Hippocampal formation (tissue), 2 donors: ENCODE measurements at regions not wholly inside any gene's neighbourhood (a gene's known extent, or its start where the extent isn't known, plus 50 kb on each side); places are given as distances from the start of the nearest gene placed in this dataset.
A peak's percentile ranks its signal among the peaks of the same experiment; 100 is the strongest.

Source experiments
- DNase-seq, 2 donors: peaks; one replicate each; lab custom pipeline; 2025; lab: John Stamatoyannopoulos, UW

DNA sequence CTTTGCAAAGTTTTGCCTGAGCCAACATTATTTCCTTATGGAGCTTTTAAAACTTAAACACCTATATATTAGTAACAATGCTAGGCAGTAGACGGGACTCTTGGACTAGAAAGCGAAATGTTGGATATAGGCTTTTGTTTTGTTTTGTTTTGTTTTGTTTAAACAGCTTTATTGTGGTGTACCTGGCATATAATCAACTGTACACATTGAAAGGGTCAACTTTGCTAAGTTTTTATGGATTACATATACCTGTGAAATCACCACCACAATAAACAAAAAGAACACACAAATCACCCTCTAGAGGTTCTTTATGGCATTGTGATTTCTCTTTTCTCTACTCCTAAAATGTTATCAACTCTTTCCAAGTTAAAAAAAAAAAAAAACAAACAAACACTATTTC is 184.9 kb upstream of the LNX1 start:
- no peak for DNase-seq

DNA sequence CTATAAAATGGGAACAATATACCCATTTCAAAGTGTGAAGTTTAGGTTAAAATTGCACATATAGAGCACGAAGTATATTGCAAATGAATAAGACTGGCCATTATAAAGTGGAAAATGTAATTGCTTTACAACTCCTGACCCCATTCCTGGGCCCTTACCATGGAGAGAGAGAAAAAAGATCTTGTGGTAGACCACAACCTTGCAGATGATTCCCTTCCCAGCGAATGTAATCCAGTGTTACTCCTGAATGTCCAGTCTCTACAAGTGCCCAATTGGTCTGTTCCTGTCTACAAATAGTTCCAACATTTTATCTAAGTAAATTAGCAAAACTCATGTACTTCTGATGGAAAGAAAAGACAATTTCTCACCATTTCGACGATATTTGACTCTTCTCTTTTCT is 184.1 kb upstream of the LNX1 start:
- no peak for DNase-seq

GRCh38 chr4:53771326-53771725 is 180.0 kb upstream of the LNX1 start:
- no peak for DNase-seq

DNA sequence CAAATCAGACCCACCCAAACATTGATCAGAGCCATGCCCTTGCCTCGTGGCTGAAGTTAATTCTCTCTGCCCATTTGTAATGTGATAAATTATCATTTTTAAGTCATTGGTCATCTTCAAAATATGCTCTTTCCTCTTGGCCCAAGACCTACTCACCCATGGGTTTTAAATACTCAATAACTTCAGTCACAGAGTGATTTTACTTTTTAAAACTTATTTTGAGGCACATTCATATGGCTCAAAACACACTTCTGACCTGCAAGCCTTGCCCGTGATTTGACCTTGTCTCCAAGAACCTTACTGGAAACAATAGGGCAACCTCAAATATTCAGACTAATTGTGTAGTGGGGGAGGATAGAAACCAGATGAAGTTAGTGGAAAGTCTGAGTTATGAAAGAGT is 176.2 kb upstream of the LNX1 start:
- no peak for DNase-seq

GRCh38 chr4:53764761-53765490 is 173.6 kb upstream of the LNX1 start:
- DNase-seq: no peak

DNA sequence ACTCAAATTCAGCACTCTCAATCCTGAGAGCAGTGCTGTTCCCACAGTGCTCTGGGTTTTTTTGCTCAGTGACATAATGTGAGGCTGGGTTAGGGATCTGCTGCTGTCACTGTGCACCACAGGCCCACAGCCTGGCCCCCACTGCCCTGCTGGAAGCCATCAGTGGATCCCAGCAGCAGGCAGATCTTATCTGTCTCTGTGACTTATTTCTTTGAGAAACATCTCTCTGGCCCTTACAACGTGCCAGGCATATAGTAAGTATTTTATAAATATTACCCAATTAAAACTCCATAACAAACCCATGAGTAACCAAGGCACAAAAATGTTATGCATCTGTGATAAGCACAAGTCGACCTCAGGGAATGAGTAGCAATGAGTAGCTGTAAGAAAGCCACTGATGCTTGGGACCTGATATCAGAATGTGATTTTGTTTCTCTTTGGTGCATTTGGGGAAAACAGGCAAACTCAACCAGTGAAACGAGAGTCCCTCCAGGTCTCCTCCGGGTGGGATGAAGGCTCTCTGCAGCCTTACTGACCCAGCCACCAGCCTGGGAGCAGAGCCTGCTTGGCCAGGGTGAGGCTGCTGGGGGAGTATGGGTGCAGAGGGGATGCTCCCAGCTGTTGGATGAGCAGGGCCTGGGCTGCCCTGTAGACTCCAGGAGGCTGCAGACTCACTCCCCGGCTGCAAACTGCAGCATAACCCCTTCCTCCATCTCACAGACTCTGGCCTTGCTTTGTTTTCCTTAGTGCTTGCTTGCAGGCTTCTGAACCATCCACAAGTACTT is 172.7 kb upstream of the LNX1 start:
- no peak for DNase-seq

DNA sequence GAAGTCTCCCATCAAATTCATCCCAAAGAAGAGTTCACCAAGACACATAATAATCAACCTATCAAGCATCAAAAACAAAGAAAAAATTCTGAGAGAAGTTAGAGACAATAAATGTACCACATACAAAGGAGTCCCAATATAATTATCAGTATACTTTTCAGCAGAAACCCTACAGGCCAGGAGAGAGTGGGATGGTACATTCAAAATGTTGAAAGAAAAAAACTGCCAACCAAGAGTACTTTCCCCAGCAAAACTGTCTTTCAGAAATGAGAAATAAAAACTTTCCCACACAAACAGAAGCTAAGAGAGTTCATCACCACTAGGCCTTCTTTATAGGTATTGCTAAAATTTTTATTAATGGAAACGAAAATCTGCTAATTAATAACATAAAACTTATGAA is 164.4 kb upstream of the LNX1 start:
- no peak for DNase-seq

GRCh38 chr4:53752124-53752523 is 160.8 kb upstream of the LNX1 start:
- DNase-seq: no peak

DNA sequence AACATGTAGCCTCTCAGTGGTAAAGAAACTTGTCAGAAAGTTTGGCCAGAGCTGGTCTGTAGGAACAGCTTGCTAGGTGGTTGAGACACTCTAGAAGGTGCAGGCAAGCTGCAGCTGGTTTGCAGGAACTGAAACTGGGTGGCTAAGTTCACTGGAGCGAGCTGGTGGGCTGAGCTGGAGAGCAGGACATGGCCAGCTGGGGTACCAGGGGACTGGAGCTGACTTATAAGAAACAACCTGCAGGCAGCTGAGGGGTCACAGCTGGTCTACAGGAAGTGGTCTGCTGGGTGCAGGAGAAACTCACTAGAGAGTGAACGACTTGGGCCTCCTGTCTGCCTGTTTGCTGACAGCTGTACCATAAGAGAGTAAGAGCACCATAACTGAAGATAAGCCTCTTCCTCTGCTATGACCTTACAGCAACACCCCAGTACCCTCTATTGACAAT is 157.1 kb upstream of the LNX1 start:
- peak in 1 of 2 donors; percentile 5 for DNase-seq

DNA sequence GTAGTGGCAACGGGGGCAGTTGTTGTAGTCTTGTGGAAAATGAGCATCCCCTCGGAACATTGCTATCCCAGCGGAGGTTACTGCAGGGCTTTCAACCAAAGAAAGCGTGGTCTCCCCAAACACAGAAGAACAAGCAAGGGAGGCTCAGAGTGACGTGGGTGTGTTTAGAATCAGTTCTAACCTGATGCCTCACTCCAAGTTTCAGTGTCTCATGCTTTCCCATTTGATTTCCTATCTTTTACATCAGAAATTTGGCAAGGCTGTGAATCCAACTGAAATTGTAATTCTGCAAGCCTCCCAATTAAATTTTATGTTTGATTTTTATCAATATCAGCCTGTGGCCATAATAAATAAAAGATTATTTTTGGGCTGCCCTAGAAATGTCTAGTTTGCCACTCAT is 156.1 kb upstream of the LNX1 start:
- DNase-seq: no peak

GRCh38 chr4:53744446-53745160 is 153.3 kb upstream of the LNX1 start:
- no peak for DNase-seq

DNA sequence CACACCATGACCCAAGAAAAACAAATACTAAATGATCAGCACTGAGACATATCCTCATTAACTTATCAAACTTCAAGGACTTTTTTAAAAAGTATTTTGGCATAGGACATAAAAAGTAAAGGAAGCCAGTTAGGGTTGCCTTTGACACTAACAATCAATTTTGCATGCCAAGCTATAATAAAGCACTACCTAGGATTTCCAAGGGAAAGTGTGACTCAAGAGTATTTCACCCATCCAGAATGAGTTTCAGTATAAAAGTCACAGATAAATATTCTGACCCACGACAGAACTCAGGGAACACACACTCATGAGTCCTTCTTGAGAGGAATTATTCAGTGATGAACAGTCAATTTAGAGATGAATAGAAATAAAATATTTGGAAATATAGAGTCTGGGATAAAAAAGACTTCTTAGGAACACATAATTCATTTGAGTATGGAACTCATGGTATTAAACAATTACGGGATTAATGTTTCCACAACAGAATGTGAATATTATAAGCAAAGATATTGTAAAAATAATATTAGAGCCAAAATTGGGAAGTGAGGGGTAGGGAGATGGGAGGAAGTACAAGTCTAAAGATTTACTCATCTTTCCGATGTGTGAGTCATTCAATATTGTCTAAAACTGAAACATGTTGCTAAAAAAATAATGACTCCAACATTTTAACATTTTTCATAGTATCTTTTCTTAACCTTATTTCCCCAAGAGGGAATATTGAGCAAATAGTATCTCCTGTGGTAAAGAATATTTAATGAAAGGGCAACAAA is 143.5 kb upstream of the LNX1 start:
- DNase-seq: no peak

DNA sequence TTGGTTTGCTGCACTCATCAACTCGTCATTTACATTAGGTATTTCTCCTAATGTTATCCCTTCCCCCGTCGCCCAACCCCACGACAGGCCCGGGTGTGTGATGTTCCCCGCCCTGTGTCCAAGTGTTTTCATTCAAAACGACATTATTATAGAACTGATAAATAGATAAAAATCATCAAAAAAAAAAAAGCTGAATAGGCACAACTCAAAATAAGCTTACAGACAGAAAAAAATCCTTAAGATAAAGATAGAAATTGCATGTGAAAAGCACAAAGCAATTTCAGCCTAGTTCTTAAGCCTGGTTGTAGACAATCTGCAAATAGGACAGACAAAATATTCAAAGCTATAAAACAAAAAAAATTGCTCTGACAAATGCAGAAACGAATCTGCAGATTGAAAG is 142.9 kb upstream of the LNX1 start:
- no peak for DNase-seq

- DNase-seq: no peak
Observed at GRCh38 chr4:53732661-53733060, 141.4 kb upstream of the LNX1 start.

DNA sequence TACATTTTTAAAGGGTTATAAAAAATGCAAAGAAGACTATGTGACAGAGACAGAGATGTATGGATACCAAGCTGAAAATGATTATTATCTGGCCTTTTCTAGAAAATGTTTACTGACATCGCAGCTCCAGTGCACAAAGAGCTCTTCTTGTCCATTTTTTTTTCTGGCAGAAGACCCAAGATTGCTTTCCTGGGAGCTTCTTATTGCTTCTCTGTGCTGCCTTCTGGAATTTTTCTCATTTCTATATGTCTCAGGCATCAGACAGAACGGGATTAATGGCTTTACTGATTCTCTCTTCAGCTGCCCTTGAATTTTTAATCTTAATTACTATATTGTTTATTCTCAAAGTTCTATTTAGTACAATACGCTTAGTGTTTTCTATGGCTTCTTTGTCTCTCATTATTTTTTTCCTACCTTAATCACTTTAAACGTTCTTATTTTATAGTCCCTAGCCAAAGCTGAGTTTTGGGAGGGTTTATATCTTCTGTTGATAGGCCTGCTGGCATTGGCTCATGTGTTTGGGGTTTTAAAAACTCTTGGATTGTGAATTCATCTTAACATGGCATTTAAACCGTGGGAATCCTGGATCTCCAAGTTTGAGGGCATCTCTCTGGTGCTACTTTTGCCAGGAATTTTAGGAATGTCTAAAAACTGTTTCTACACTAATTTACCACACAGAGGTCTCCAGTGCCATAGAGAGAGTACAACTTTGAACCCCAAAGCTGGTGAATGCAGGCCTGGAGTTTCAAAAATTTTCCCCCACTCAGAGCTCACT is 138.9 kb upstream of the LNX1 start:
- no peak for DNase-seq

- DNase-seq: no peak
Observed at GRCh38 chr4:53722110-53722509, 130.8 kb upstream of the LNX1 start.

DNA sequence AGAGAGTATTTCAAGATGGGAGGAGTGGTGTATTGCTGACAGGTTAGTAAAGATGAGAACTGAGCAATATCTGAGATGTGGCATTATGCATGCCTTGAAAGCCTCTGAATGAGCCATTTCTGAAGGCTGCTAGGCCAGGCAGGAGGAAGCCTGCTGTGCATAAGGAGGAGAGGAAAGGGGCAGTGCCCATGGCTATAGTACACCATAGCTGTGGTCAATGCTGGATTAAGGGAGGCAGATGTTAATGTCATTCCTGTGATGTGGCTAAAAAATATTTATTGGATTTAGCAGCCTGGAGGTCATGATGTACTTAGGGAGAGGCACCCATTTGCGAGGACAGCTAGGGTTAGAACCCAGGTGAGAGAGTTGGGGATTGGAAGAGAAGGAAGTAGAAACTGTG is 130.0 kb upstream of the LNX1 start:
- DNase-seq: no peak

GRCh38 chr4:53720776-53721175 is 129.5 kb upstream of the LNX1 start:
- DNase-seq: no peak

GRCh38 chr4:53717064-53717549 is 125.8 kb upstream of the LNX1 start:
- DNase-seq: no peak

- no peak for DNase-seq
Observed at GRCh38 chr4:53716471-53717063, 125.3 kb upstream of the LNX1 start.

DNA sequence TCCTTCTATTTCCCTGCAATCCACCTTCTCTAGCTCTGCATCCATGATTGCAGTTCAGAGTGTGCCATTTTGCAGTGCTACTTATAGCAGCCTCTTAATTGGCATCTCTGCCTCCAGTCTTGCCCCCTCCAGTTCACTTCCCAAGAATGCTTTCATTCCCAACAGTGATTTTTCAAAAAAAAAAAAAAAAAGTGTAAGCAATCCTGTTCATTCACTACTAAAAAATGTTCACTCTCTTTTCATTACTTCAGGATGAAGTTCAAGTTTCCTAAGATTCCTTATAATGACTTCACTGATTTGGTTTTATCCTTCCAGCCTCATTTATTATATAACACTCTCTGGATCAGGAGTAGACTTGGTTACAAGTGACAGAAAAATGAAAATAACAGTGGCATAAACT is 124.7 kb upstream of the LNX1 start:
- DNase-seq: no peak
